ENCODE measurements at regions not wholly inside any gene's neighbourhood (a gene's known extent, or its start where the extent isn't known, plus 50 kb on each side); places are given as distances from the start of the nearest gene placed in this dataset.
A peak's percentile ranks its signal among the peaks of the same experiment; 100 is the strongest.
"Not testable (repeated sequence)": the region's sequence is repeated elsewhere in the genome, so short reads cannot be mapped to it uniquely, and the experiment has no call there.

DNA sequence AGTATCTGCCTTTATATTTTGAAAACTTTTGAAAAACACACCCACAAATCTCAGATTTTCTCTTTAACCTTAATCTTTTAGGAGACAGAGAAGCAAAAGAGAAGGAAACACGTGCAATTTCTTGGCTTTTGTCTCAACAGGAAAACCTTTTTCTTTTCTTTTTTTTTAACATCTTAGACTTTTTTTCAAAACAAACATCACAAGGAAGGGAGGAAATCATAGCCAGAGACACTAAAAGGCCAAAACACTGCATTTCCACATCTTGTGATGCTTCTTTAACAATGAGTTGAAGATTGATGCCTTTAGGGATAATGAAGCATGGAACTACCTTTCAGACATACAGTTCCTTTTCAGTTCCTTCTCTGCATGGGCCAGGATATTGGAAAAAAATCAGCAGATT is 136.6 kb upstream of the NRBF2 start:
- Mint-ChIP-seq H3K4me1 (ENCODE audit: low read depth) (peaks cover 35% of the 10 kb centered on the region), H3K9me3 (no peaks in the 10 kb centered on the region), H3K27me3 (ENCODE audit: low read depth) (peaks cover 8% of the 10 kb centered on the region), H3K36me3 (ENCODE audit: low read depth) (no peaks in the 10 kb centered on the region), H3K27ac (no peak overlapping the region), H3K4me3 (no peak overlapping the region)
- no peak for DNase-seq
- CTCF ChIA-PET: no interaction called here
- intact Hi-C loops (cut with micrococcal nuclease): loop anchor here (1.0 to 10.0 kb wide), 3 partner anchors 263 to 972 kb away; partner anchors contain the start of gene REEP3

DNA sequence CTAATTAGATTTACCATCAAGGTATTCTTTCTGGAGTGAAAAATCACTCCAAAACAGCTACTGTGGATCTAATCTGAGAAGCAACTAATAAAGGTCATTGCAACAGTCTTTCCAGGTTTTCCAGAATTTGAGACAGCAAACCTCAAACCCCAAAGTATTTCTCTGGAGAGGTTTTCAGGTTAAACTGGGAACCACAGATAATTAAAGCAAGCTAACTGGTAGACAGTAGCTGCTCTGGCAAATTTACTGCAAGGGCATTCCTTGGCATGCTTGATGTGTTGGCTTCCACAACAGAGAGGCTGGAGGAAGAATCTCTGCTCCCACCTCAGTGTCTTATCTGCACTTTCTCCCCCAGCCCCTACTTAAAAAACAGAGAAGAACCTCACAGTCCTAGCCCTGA is 140.0 kb upstream of the NRBF2 start:
- Mint-ChIP-seq H3K4me3 (no peak overlapping the region), H3K4me1 (ENCODE audit: low read depth) (peaks cover 43% of the 10 kb centered on the region), H3K36me3 (ENCODE audit: low read depth) (no peaks in the 10 kb centered on the region), H3K9me3 (no peaks in the 10 kb centered on the region), H3K27ac (peak overlapping the region; percentile 71), H3K27me3 (ENCODE audit: low read depth) (peaks cover 8% of the 10 kb centered on the region)
- intact Hi-C loops (cut with micrococcal nuclease): loop anchor here (2.0 to 10.0 kb wide), 4 partner anchors 260 to 968 kb away; partner anchors contain the start of gene REEP3
- no peak for DNase-seq
- CTCF ChIA-PET: interaction anchor here (1.0 kb wide), 1 partner anchor 12 kb away, joined by 3 read pairs; no protein-coding TSS in a partner anchor

DNA sequence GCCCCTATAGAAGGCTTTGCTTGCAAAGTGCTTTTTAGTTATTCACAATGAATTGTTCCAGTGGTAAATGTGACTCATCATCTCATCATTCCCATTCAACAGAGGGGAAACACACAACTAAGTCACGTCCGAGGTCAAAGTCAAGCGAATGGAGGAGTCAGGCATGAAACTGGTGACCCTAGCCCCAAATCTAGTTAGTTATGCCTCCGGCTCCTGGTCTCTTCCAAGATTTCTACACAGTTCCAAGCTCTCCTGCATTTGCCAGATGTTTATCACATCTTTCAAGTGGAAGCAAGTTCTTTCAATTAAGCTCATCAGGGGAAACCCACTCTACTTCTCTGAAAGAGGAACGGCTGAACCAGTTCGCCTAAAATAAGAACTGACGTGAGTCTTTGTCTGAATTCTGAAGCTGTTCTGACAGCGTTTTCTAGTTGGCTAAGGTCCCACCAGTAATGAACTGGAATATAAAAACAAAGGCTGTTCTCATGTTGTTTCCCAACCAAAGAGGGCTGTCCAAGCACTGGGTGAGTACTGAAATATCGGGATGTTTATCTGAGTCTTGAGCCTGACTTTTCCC is 140.9 kb upstream of the NRBF2 start:
- H3K4me1 Mint-ChIP-seq (ENCODE audit: low read depth): peaks cover 43% of the 10 kb centered on the region
- H3K9me3 Mint-ChIP-seq: no peaks in the 10 kb centered on the region
- H3K27me3 Mint-ChIP-seq (ENCODE audit: low read depth): peaks cover 3% of the 10 kb centered on the region
- peak overlapping the region; percentile 1 for H3K4me3 Mint-ChIP-seq
- no peaks in the 10 kb centered on the region for H3K36me3 Mint-ChIP-seq (ENCODE audit: low read depth)
- peak; percentile 24 for DNase-seq
- peak overlapping the region; percentile 71 for H3K27ac Mint-ChIP-seq
- intact Hi-C loops (cut with micrococcal nuclease): loop anchor here (2.0 to 10.0 kb wide), 4 partner anchors 259 to 967 kb away; partner anchors contain the start of gene REEP3
- CTCF ChIA-PET: no interaction called here

DNA sequence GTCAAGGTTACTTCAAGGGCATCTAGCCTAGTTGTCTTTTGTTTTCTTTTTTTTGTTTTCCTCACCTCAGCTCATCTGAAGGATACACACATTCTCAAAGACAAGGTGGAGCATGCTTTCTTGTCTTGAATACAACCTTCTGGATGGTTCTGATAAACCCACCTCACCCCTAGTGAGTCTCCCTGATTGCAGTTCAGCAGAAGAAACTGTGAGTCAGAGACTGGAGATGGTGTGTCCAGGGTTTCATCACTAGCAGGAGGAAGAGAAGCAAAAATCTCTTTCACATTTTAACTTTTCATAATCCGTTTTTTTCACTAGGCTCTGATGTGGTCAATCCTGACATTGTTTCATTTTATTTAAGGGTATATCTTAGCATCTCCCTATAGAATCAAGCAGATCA is 143.0 kb upstream of the NRBF2 start:
- Mint-ChIP-seq H3K4me3 (no peak overlapping the region), H3K4me1 (ENCODE audit: low read depth) (peaks cover 28% of the 10 kb centered on the region), H3K27ac (no peak overlapping the region), H3K9me3 (no peaks in the 10 kb centered on the region), H3K27me3 (ENCODE audit: low read depth) (peaks cover 3% of the 10 kb centered on the region), H3K36me3 (ENCODE audit: low read depth) (no peaks in the 10 kb centered on the region)
- DNase-seq: no peak
- intact Hi-C loops (cut with micrococcal nuclease): loop anchor here (10.0 kb wide), 2 partner anchors 535 to 965 kb away; partner anchors contain the start of gene REEP3
- CTCF ChIA-PET: no interaction called here

DNA sequence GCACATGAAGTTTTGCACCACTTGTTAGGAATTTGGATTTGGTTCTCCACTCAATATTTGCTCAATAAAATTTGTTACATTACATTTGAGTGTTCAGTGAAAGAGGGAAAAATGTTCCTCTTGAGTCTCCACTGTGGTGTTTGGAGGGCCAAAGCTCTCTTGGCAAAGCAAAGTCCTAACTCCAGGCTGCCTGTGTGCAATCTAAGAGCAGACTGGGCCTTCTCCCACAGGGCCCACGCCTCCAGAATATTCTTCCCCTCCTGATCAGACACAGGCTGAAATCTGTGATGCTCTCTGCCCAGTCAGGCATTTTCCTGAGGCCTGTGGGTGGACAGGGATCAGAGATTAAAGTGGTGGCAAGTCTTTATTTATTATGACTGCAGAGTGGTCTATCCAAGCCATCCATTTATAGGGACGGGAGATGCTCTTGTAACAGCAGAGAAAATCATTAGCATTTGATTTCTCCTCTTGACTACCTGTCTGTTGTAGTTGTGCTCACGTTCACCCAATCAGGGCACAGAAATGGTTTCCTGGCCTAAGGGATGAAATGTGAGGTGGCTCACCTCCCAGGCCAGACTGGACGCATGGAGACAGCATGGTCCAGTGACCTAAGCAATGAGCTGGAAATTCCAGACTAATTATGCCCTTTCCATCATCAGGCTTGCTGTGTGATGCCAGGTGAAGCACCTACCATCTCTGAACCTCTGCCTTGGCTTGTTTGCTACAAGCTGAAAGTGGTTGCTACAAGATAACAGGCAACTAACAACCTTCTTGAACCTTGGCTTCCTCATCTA is 147.1 kb upstream of the NRBF2 start:
- H3K27me3 Mint-ChIP-seq (ENCODE audit: low read depth): peaks cover 7% of the 10 kb centered on the region
- no peaks in the 10 kb centered on the region for H3K9me3 Mint-ChIP-seq
- CTCF ChIA-PET: interaction anchor here (0.5 kb wide), 1 partner anchor 367 kb away, joined by 3 read pairs; no protein-coding TSS in a partner anchor
- no peak for DNase-seq
- H3K4me3 Mint-ChIP-seq: no peak overlapping the region
- intact Hi-C loops (cut with micrococcal nuclease): no loop called here
- H3K4me1 Mint-ChIP-seq (ENCODE audit: low read depth): peaks cover 17% of the 10 kb centered on the region
- no peak overlapping the region for H3K27ac Mint-ChIP-seq
- H3K36me3 Mint-ChIP-seq (ENCODE audit: low read depth): no peaks in the 10 kb centered on the region

DNA sequence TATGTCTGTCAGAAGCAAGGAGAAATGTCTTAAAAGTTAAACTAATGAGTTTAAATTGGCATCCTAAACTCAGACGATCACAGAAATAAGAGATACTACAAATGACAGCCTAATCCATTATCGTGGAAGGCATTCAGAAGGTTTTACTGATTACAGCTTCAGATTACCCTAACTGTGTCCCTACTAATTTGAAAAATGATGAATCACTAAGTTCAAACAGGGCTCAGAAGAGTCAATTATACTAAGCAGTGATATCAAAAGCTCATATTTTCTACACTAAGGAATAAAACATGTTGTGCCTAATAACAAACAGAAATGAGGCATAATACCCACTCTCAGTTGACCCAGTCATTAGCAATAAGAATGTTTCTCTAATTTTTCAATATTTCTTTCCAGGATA is 152.0 kb upstream of the NRBF2 start:
- H3K4me3 Mint-ChIP-seq: no peak overlapping the region
- no peaks in the 10 kb centered on the region for H3K36me3 Mint-ChIP-seq (ENCODE audit: low read depth)
- peaks cover 23% of the 10 kb centered on the region for H3K4me1 Mint-ChIP-seq (ENCODE audit: low read depth)
- DNase-seq: no peak
- no peaks in the 10 kb centered on the region for H3K9me3 Mint-ChIP-seq
- CTCF ChIA-PET: no interaction called here
- intact Hi-C loops (cut with micrococcal nuclease): loop anchor here (2.0 to 5.0 kb wide), 6 partner anchors 129 to 726 kb away; no protein-coding TSS in a partner anchor
- no peak overlapping the region for H3K27ac Mint-ChIP-seq
- H3K27me3 Mint-ChIP-seq (ENCODE audit: low read depth): peaks cover 8% of the 10 kb centered on the region

DNA sequence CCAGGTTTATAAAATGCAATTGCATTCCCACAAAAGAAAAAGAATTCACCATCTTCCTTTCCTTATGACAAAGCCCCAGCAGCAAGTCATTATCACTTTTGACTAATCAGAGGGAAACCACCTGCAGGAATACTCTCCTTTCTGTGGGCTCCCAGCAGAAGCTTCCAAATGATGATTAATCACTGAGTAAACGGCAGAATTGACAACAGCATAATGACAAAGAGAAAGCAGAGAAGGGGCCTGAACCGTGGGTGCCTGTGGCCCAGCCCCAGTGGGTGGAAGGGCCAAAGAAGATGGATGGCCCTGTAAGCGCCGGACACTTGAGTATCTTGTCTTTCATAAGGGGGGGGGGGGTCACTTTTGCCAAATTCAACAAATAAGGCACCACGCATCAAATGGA is 152.4 kb upstream of the NRBF2 start:
- peak; percentile 52 for DNase-seq
- CTCF ChIA-PET: no interaction called here
- Mint-ChIP-seq H3K27me3 (ENCODE audit: low read depth) (peaks cover 8% of the 10 kb centered on the region), H3K9me3 (no peaks in the 10 kb centered on the region), H3K27ac (peak overlapping the region; percentile 76), H3K4me3 (no peak overlapping the region), H3K4me1 (ENCODE audit: low read depth) (peaks cover 23% of the 10 kb centered on the region), H3K36me3 (ENCODE audit: low read depth) (no peaks in the 10 kb centered on the region)
- intact Hi-C loops (cut with micrococcal nuclease): loop anchor here (1.0 to 5.0 kb wide), 10 partner anchors 15 to 727 kb away; partner anchors contain the start of gene EGR2

DNA sequence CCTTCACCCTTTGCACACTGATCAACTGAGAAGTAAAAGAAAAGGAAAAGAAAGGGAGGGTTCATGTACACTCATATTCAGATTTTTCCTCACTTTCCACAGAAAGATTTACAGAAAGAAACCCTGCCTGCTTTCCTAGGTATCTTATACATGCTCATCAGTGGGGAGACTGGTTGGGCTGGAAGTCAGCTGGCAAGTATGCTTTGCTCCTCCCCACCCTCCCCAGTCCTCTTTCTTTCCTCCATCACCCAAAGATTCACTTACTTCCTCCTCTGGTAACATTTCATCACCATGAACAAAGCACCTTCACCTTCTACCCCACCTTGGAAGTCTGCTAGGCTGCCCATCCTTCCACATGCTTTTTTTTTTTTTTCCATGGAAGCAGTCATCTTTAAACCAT is 153.2 kb upstream of the NRBF2 start:
- no peaks in the 10 kb centered on the region for H3K36me3 Mint-ChIP-seq (ENCODE audit: low read depth)
- DNase-seq: no peak
- no peak overlapping the region for H3K4me3 Mint-ChIP-seq
- H3K27ac Mint-ChIP-seq: no peak overlapping the region
- peaks cover 23% of the 10 kb centered on the region for H3K4me1 Mint-ChIP-seq (ENCODE audit: low read depth)
- CTCF ChIA-PET: interaction anchor here (0.6 to 0.7 kb wide), 2 partner anchors 19 to 529 kb away, joined by 3 to 6 read pairs; no protein-coding TSS in a partner anchor
- H3K27me3 Mint-ChIP-seq (ENCODE audit: low read depth): peaks cover 8% of the 10 kb centered on the region
- intact Hi-C loops (cut with micrococcal nuclease): loop anchor here (1.0 to 5.0 kb wide), 10 partner anchors 15 to 727 kb away; partner anchors contain the start of gene EGR2
- peaks cover 6% of the 10 kb centered on the region for H3K9me3 Mint-ChIP-seq

DNA sequence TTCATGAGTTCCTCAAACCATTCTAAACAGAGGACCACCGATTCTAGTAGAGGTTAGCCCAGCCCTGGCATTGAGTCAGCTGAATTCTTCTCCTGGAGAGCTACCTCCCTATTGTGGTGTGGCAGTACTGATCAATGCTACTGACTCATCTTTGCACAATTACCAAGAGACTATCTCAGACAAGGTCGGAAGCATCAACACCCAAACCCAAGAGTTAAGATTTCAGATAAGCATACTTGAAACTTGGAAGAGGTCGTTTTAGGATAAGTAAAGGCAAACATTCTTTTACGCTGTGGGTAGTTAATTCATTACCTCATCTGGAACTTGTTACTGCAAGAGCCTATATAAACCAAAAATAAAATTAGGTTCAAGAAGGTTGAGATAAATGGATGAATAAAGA is 154.6 kb upstream of the NRBF2 start:
- intact Hi-C loops (cut with micrococcal nuclease): no loop called here
- H3K4me1 Mint-ChIP-seq (ENCODE audit: low read depth): peaks cover 23% of the 10 kb centered on the region
- peaks cover 9% of the 10 kb centered on the region for H3K9me3 Mint-ChIP-seq
- no peak overlapping the region for H3K27ac Mint-ChIP-seq
- no peak overlapping the region for H3K4me3 Mint-ChIP-seq
- CTCF ChIA-PET: no interaction called here
- no peaks in the 10 kb centered on the region for H3K36me3 Mint-ChIP-seq (ENCODE audit: low read depth)
- H3K27me3 Mint-ChIP-seq (ENCODE audit: low read depth): peaks cover 8% of the 10 kb centered on the region
- no peak for DNase-seq

DNA sequence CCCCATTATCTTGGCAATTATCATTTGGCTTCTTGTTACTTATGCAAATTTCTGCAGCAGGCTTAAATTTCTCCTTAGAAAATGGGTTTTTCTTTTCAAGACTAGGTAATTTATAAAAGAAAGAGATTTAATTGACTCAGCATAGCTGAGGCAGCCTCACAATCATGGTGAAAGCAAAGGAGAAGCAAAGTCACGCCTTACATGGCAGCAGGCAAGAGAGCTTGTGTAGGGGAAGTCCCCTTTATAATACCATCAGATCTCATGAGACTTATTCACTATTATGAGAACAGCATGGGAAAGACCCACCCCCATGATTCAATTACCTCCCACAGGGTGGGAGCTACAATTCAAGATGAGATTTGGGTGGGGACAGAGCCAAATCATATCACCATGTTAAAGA is 158.3 kb upstream of the NRBF2 start:
- CTCF ChIA-PET; H3K27ac Mint-ChIP-seq; H3K4me1 Mint-ChIP-seq (ENCODE audit: low read depth); intact Hi-C loops (cut with micrococcal nuclease); H3K4me3 Mint-ChIP-seq; H3K36me3 Mint-ChIP-seq (ENCODE audit: low read depth): not testable (repeated sequence)
- H3K9me3 Mint-ChIP-seq: peaks cover 11% of the 10 kb centered on the region
- DNase-seq: peak; percentile 10
- peaks cover 14% of the 10 kb centered on the region for H3K27me3 Mint-ChIP-seq (ENCODE audit: low read depth)

DNA sequence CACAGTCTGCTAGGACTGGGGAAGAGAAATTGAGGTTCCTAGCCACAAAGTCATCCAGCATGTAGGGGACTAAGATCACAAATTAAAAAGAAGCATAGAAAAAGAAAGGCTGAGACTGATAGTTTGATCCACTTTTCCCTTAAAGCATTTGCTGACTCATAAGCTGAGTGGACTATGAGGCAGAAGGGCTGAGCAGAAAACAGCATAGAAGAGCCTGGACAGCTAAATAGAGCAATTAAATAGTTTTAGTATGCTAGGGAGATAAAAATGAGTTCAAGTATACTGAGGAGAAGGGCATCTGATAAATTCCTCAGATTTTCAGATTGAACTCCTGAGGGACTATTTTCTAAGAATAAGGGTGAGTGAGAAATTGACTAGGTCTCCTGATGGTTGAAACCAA is 155.9 kb upstream of the EGR2 start:
- CTCF ChIA-PET: interaction anchor here (0.6 kb wide), 1 partner anchor 102 kb away, joined by 4 read pairs; no protein-coding TSS in a partner anchor
- Mint-ChIP-seq H3K9me3 (peaks cover 11% of the 10 kb centered on the region), H3K4me1 (ENCODE audit: low read depth) (no peaks in the 10 kb centered on the region), H3K4me3 (no peak overlapping the region), H3K27ac (no peak overlapping the region), H3K27me3 (ENCODE audit: low read depth) (peaks cover 19% of the 10 kb centered on the region), H3K36me3 (ENCODE audit: low read depth) (no peaks in the 10 kb centered on the region)
- intact Hi-C loops (cut with micrococcal nuclease): no loop called here
- DNase-seq: no peak

DNA sequence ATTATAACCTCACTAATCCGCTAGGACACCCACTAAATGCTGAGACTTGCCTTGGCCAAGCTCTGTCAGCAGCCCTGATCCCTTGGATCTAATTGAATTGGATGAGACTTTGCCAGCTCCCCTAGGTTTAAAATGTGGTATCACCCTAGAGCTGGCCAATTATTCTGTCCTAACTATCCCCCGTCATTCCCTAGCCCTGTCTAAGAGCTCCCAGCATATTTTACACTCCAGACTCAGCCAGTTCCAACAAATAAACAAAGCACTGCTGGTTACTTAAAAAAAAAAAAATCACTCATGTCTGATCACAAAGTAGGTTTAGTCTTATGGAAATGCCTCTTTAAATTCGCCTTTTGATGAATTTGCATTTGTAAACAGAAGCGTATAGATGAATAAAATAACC is 147.9 kb upstream of the EGR2 start:
- intact Hi-C loops (cut with micrococcal nuclease): no loop called here
- DNase-seq: no peak
- Mint-ChIP-seq H3K9me3 (peaks cover 3% of the 10 kb centered on the region), H3K4me1 (ENCODE audit: low read depth) (no peaks in the 10 kb centered on the region), H3K27me3 (ENCODE audit: low read depth) (peaks cover 27% of the 10 kb centered on the region), H3K36me3 (ENCODE audit: low read depth) (no peaks in the 10 kb centered on the region), H3K27ac (no peak overlapping the region), H3K4me3 (no peak overlapping the region)
- CTCF ChIA-PET: no interaction called here
